Retinal pigment epithelial cell (primary cell): ENCODE measurements at regions not wholly inside any gene's neighbourhood (a gene's known extent, or its start where the extent isn't known, plus 50 kb on each side); places are given as distances from the start of the nearest gene placed in this dataset.
"Not testable (repeated sequence)": the region's sequence is repeated elsewhere in the genome, so short reads cannot be mapped to it uniquely, and the experiment has no call there.

ENCODE experiments used
- DNase-seq: peaks from one replicate; pipeline ENCODE4 v3.0.0-alpha.2; 2010; ENCODE audit warnings: low read depth
- H3K4me3 ChIP-seq: 2 replicates; pipeline ENCODE4 v1.5.1; 2011; ENCODE audit warnings: mild to moderate bottlenecking, low read length, control low read depth, moderate library complexity
- TF ChIP-seq, protein P1 (sequence below): conservative IDR thresholded peaks from 2 replicates; pipeline ENCODE4 v1.5.1; 2011; ENCODE audit warnings: low read depth, low read length, control low read depth, inconsistent platforms

DNA sequence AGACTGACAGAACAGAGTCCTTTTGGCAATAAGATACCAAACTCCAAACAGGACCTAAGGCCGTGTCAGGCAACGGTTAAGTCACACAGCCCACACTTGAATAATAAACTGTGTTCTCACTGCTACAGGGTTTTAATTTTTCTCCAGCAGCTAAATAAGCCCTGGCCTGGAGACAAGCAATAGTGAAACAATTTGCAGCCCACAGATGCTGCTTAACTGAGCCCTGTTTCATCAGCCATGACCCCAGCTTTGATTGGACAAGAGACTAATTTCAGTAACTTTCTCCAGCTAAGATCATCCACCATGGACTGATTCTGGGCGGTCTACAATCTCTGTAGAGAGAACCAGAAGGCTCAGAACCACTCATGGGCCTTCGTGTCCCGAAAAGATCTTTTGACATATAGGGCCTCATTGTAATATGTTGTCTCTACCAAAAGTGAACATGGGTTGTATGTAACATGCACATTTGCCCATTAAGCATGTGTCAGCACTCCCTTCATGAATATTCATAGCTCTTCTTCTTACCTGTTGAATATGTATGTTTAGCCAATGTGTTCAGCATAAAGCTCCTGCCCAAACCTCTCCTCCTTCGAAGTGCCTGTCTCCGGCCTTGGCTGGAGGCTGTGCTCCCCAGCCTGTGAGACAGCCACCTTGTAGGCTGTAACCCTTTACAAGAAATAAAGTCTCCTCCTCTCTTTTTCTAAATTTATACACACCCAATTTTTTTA is 223.1 kb upstream of the AKR1E2 start:
- H3K4me3 ChIP-seq, result no peak overlapping the region
- DNase-seq, result no peak
- TF ChIP-seq, protein P1, sequence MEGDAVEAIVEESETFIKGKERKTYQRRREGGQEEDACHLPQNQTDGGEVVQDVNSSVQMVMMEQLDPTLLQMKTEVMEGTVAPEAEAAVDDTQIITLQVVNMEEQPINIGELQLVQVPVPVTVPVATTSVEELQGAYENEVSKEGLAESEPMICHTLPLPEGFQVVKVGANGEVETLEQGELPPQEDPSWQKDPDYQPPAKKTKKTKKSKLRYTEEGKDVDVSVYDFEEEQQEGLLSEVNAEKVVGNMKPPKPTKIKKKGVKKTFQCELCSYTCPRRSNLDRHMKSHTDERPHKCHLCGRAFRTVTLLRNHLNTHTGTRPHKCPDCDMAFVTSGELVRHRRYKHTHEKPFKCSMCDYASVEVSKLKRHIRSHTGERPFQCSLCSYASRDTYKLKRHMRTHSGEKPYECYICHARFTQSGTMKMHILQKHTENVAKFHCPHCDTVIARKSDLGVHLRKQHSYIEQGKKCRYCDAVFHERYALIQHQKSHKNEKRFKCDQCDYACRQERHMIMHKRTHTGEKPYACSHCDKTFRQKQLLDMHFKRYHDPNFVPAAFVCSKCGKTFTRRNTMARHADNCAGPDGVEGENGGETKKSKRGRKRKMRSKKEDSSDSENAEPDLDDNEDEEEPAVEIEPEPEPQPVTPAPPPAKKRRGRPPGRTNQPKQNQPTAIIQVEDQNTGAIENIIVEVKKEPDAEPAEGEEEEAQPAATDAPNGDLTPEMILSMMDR, result no peak

- TF ChIP-seq, protein P1, result no peak
These were observed 226.5 kb upstream of the AKR1E2 start for GRCh38 chr10:4599471-4599870.

GRCh38 chr10:4597898-4598297 is 228.1 kb upstream of the AKR1E2 start:
- not testable (repeated sequence) for DNase-seq, H3K4me3 ChIP-seq

More at GRCh38 chr10:4599471-4599870, 226.5 kb upstream of the AKR1E2 start:
- no peak for DNase-seq
- H3K4me3 ChIP-seq, result no peak overlapping the region

DNA sequence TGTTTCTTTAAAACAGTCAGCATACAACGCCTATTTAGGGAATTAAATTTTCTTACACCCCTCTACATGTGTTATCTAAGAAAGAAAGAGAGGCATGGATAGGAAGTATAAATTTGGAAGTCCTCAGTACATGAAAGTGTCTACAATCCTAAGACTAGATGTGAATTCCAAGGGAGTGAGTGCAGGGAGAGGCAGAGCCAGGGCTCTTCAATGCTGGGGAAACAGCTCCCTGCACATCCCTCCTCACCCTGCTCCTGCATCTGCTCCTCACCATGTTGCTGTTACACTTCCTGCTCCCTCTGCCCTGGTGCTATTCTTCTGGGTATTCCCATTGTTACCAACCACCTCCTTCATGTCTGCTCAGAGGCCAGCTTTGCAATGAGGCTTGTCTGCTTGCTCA is 229.1 kb upstream of the AKR1E2 start:
- TF ChIP-seq, protein P1, result no peak
- H3K4me3 ChIP-seq, result no peak overlapping the region
- DNase-seq, result no peak

DNA sequence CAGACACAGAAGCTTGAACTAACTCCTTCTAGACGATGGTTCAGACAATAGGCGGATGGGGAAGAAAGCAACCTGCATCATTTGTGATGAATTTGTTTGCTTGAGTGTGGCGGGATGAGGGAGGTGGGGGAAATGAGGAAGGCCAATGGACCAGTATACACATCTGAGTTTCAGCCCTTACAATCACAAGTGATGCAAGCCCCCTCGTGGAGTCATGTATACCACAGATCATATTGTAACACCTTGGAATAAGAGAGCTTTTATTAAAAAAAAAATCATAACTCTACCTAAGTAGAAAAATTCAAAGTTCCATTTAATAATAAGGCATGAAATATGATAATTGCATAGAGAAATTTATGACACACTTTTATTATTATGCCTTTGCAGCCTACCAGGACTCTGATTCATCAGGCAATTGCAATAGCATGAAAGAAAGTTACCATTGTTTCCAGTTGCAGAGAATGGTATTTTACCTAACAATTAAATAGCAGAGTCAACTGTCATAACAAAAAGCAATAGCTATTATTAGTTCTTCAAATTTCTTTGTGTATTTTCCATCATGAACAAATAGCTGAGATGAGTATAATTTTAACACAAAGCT is 230.2 kb upstream of the AKR1E2 start:
- DNase-seq, result no peak
- no peak overlapping the region for H3K4me3 ChIP-seq
- TF ChIP-seq, protein P1, result no peak

DNA sequence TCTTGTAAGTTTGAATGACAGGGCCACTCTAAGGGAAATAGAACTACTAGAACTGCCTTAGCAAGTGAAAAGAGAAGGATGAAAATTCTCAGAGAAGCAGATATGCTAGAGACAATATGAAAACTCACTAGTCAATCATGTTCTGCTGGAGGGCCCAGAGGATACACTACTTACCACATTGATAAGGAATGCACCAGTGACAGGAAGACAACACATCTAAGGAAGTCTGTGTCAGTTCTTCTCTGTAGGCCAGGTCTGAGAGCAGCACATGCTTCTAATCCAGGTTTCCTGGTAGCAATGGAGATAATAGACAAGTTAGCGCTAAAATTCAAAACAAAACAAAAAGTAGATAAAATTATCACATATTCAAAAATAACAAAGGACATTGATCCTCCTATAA is 235.2 kb upstream of the AKR1E2 start:
- no peak for DNase-seq
- TF ChIP-seq, protein P1, result no peak
- no peak overlapping the region for H3K4me3 ChIP-seq

DNA sequence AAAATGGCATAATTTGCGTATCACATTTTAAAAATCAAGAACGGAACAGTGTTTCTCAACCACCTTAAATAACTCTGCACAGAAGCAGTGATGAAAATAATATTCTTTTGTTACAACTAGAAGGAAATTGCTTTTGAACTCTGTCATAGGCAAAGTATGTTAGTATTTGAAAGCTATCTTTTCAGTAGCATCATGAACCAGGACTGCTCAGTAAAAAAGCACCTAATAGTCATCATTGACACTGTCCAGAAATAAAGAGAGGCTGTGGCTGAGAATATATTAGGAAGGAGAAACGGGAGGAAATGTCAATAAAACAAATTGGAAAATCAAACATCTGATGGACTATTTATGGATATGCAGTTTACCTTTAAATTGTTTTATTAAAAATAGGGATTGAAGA is 237.2 kb upstream of the AKR1E2 start:
- DNase-seq, result no peak
- TF ChIP-seq, protein P1, result no peak
- H3K4me3 ChIP-seq, result no peak overlapping the region
